Glomerular visceral epithelial cell (primary cell): ENCODE measurements at regions not wholly inside any gene's neighbourhood (a gene's known extent, or its start where the extent isn't known, plus 50 kb on each side); places are given as distances from the start of the nearest gene placed in this dataset.
"Not testable (repeated sequence)": the region's sequence is repeated elsewhere in the genome, so short reads cannot be mapped to it uniquely, and the experiment has no call there.

Experiments
- DNase-seq: peaks from one replicate; pipeline ENCODE4 v3.0.0-alpha.2; 2016; ENCODE audit errors: extremely low spot score

- no peak for DNase-seq
Observed at GRCh38 chr7:131800531-131800930, 244.1 kb upstream of the PODXL start.

DNA sequence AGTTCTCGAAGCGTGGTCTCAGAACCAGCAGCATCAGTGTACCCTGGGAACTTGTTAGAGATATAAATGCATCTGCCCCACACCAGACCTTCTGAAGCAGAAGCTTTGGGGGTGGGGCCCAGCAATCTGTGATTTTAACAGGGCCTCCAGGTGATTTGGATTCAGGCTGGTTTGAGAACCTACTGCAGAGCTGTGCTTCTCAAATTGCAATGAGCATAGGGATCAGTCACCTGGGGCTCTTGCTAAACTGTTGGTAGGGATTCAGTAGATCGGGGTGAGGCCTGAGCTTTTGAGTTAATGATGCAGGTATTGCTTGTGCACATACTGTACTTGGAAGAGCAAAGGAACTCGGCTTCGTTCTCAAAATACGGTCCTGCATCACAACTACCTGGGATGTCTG lies 243.6 kb upstream of the PODXL start:
- DNase-seq, result no peak

GRCh38 chr7:131797841-131798240 lies 241.4 kb upstream of the PODXL start:
- no peak for DNase-seq

- DNase-seq, result no peak
Observed at GRCh38 chr7:131795400-131795799, 239.0 kb upstream of the PODXL start.

- no peak for DNase-seq
Observed at GRCh38 chr7:131792311-131792710, 235.9 kb upstream of the PODXL start.

GRCh38 chr7:131787101-131787500 lies 230.7 kb upstream of the PODXL start:
- no peak for DNase-seq

DNA sequence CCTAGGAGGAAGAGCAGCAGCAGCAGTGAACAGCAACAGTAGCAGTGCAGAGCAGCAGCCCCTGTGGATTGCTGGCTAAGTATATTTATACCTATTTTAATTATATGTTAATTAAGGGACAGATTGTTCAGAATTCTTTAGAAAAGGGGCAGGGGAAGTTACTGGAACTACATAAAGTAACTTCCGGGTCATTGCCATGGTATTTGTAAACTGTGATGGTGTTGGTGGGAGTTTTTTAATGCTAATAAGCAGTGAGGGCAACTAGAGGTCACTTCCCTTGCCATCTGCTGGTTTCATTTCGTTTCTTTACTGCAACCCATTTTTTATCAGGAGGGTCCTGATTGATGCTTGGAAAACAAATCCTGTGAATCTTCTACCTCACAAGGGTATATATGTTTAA lies 229.8 kb upstream of the PODXL start:
- DNase-seq, result no peak

DNA sequence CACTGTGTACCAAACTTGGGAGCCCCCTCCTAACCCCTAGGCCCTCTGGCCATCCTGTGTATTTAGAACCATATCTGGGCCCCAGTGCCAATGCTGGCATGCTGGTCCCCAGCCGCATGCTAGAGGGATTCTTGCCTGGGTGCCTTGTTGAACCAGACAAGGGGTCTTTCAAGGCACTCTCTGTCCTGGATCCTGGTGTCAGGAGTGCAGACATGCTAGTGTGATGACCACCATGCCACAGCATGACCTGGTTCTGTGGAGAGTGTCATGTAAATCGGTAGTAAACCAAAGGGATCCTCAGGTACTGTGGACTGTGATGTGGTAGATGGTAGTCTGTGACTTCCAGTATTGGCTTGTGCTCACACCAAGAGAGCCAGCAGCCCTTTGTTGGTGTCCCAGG lies 222.2 kb upstream of the PODXL start:
- DNase-seq, result no peak

DNA sequence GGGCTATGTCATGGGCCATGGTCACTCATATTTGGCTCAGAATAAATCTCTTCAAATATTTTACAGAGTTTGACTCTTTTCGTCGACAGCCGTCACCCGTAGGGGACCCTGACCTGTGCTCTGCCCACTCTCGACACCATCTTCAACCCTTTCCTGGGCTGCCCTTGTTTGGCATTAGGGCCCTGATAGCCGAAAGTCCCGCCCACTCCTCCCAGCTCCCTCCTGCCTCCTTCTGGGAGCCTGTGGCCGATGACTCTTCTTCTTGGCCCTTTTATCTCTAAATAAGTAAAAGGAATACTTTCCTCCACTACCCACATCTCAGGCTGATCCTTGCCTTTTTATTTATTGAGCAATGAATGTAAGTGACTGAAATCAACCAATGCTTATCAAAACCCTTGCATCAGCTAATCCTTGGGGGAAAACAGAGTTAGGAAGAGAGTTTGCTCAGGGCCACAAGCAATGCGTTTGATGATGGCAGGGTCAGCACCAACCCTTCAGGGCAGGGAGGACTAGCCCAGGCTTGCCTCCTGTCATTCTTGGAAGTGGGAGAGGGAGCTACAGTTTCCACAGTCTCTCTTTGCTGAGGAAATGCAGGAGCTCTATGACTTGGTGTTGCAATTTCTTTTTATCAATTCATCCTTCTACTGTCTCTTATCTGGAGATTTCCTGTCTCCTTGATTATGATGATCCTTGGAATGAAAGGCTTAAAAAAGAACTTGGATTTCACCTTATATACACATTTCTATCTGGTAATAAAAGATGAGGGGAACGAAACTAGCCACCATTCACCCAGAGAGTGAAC lies 218.2 kb upstream of the PODXL start:
- no peak for DNase-seq

DNA sequence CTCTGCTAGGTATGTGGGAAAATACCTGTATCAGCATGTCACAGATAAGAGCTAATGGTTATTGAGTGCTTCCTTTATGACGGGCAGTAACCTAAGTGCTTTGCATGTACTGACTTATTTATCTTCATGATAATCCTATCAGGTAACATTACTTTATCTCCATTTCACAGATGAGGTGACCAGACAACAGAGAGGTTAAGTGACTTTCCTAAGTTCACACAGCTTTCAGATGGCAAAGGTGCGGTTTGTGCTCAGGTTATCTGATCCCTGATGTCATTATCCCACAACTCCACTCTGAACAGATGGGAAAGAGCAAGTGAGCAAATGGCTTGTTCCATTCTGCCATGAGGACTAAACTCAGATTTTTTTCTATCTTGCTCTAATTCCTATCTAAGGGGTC lies 217.0 kb upstream of the PODXL start:
- no peak for DNase-seq

DNA sequence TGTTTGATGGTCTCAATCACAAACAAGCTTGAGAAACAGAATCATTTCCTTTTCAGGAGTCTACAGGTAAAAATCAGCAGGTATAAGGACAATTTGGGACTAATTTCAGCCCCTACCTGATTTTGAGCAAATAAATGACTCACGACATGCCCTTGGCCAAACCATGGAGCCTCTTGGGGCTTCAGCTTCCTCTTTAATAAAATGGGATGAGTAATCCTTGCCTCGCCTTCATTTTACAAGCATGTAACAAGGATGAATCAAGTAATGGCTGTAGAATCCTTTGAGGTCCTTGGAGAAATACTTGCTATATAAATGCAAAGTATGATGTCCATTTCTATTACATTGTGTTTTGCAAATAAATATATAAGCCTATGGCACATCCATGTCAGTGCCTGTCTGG lies 212.8 kb upstream of the PODXL start:
- no peak for DNase-seq

DNA sequence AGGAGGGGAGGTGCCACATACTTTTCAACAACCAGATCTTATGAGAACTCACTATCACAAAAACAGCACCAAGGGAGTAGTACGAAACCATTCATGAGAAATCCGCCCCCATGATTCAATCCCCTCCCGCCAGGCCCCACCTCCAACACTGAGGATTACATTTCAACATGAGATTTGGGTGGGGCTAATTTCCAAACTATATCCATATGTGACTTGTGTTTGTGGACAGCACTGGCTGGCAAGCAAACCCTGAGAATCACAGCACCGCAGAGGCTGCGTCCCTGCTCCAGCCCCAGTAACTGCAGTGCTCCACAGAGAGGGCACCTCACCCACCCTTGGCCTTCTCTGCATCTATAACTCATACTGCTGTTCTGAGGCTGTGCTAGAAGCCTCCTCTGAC lies 211.2 kb upstream of the PODXL start:
- no peak for DNase-seq

GRCh38 chr7:131765575-131765974 lies 209.1 kb upstream of the PODXL start:
- no peak for DNase-seq

DNA sequence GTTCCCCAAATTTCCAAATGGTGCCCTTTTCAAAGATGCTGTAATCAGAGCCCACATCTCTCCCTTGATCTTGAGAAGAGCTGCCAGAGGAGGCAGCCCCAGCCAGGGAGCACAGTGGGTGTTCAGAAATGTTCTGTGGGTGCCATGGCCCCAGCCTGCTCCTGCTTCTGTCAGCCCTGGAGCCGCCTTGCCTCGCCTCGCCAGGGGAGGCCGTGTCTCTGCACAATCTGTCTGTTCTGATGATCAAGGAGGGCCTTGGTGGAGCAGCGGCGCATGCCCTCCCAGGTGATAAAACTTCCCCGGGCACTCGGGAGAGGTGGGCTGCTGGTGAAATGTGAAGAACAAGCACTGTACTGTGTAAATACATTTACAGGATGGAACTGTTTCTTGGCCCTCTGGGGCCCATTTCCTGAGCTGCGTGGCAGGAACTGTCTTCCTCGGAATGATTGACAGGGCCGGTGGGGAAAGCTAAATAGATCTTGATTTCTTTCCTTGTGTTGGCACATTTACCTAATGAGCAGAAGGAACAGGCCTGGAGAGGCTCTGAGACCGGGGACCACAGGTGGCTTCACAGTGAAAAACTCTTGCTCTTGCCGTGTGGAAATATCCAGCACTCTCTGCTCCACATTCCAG lies 207.8 kb upstream of the PODXL start:
- no peak for DNase-seq

- no peak for DNase-seq
Observed at GRCh38 chr7:131762753-131763152, 206.3 kb upstream of the PODXL start.

DNA sequence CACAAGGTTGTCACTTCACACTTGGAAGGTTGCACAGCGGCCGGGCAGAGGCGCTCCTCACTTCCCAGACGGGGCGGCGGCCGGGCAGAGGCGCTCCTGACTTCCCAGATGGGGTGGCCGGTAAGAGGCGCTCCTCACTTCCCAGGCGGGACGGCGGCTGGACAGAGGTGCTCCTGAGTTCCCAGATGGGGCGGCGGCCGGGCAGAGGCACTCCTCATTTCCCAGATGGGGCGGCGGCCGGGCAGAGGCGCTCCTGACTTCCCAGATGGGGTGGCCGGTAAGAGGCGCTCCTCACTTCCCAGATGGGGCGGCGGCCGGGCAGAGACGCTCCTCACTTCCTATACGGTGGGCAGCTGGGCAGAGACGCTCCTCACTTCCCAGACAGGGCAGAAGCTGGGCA lies 199.4 kb upstream of the PODXL start:
- not testable (repeated sequence) for DNase-seq

DNA sequence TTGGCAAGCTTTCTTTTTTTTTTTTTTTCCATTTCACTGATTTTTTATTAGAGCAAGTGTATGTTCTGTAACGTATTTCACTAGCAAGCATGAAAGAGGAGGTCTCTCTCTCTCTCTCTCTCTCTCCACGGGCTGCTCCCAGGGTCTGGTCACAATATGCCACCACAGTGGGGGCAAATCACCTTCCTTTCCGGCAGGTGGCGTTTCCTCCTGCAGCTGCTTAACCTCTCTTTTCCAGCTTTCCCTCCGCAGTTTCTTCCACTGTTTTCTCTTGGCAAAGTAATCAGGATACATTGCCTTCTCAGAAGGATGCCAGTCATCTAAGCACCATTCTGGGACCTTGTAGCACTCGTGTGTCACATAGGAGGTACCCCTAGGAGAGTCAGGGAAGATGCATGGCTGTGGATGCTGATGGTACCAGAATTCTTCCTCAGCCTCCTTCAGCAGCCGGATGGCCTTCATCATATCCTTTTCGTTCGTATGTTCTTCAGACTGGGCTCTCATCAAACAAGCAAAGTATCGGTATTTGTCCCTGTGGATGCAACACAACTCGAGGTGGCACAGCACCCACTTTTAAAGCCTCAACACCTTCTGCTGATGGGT lies 197.3 kb upstream of the PODXL start:
- peak; percentile 7 for DNase-seq

DNA sequence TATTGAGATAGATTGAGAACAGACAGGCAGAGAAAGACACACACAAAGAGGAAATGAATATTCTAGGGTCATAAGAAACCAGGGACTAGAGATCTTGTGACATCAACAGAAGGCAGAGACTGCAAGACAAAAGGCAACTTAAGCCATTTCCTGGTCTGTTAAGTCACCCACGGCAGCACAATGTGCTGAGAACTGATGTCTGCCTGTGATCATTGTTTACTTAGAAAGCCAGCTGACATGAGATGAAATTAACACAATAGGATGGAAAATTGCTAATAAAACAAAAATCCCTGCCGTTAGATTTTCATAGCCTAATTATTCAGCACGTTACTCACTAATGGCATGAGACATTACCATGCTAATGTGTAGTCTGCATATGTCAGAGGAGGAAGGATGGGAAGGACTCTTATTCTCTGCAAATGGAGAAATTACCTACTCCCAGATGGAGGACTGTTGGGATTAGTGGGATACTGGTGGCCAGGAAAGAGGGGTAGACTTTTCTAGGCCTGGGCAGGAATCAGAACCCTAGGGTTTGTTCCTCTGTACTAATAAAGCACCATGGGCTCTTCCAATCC lies 191.3 kb upstream of the PODXL start:
- DNase-seq, result no peak

DNA sequence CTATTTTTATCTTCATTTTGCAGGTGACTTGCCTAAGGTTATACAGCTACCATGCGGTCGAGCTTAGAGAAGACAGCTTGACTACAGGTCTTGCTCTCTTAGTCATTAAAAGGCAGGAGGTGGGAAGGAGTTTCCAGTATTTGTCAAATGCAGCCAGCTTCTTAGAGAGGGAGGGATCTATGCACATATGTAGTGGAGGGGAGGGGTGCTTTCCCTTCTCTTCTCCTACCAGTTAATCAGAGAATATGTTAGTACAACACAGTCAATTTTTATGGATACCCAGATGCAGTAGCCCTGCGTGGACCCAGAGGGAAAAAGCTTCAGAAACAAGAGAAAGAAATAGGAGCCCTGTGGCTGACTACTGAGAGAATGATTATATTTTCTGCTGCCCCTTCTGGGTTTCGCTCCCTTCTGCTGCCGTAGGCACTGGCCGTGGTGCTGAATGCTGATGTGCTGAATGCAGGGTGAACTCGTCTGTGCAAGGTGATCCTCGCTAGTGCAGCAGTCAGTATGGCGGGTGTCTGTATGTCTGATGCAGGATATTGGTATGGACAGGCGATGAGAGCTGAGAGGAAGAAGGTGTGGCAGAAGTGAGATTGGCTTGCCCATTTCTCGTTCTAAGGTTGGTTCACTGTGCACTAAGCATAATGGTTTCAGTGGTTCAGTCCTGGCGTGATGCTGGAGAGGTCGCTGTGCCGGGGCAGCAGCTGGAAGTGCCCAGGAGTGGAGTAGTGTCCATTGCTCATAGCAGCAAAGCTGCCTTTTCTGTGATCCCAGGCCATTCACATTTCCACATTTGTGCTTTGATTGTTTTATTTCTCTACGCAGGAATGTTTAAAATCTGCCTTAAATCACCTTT lies 189.2 kb upstream of the PODXL start:
- DNase-seq, result peak; percentile 11

DNA sequence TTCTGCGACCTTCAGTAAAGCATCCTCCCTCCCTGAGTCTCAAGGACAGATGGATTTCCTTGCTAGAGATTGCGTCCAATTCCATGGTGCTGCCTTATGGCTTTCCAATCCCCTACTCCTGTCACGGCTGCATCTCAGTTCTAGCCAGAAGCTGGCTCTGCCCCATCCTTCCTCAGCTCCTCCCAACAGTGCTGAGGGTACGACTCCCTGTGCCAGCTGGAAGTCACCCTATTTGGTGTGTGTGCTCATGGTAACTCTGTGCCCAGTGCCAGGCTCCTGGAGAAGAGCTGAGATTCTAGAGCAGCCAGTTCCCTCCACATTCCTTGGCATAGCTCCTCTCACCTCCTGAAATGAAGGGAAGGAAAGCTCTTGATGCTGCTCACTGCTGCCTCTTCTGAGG lies 185.0 kb upstream of the PODXL start:
- DNase-seq, result no peak

DNA sequence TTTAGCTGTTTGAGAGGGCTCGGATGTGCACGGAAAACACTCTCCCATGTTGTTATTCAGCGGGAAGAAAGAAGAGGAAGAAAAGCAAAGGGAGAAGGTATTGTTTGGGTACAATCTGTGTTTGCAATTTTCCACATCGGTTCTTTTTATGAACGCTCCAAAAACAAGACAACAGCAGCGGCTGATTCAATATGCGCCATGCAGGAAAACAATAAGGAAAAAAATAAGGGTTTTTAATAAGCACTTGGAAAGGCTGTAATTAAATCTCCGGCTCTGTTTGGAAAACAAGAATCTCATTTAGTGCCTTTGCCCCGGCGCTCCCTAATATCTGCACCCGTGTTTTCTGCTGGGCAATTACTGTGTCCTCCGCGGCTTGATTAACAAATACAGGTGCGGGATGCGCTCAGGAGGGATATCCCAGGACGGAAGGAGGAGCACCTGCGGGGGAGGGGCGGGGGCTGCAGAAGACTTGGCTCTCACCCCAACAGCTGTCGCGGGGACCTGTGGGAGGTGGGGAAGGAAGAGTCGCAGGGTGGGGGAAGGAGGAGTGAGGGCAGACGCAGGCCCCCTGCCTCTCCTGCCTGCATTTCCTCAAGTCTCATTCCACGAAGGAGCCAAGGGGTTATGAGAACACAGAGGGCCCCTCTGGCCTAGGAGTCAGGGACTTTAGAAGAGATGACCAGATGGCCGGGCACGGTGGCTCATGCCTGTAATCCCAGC lies 181.5 kb upstream of the PODXL start:
- DNase-seq, result no peak
